Neural cell (in vitro differentiated cells): ENCODE measurements at regions not wholly inside any gene's neighbourhood (a gene's known extent, or its start where the extent isn't known, plus 50 kb on each side); places are given as distances from the start of the nearest gene placed in this dataset.
"Not testable (repeated sequence)": the region's sequence is repeated elsewhere in the genome, so short reads cannot be mapped to it uniquely, and the experiment has no call there.

Experiments
- EP300 ChIP-seq: fragments of 450-650 bp; conservative IDR thresholded peaks from 2 replicates; pipeline ENCODE4 v1.6.1; 2014; ENCODE audit warnings: antibody characterized with exemption, mild to moderate bottlenecking, moderate library complexity; ENCODE audit not compliant: poor library complexity, severe bottlenecking
- EZH2 ChIP-seq: fragments of 200-600, 300-800 bp; shearing (Covaris generic), sonication (generic); IDR thresholded peaks from 2 replicates; pipeline ENCODE4 v1.6.1; 2014; ENCODE audit warnings: antibody characterized with exemption, low read length, borderline replicate concordance, mild to moderate bottlenecking; ENCODE audit not compliant: insufficient read depth, poor library complexity, severe bottlenecking
- MXI1 ChIP-seq: fragments of 450-650 bp; conservative IDR thresholded peaks from 2 replicates; pipeline ENCODE4 v1.6.1; 2014; ENCODE audit warnings: antibody characterized with exemption, mild to moderate bottlenecking; ENCODE audit not compliant: poor library complexity, severe bottlenecking
- POLR2AphosphoS5 ChIP-seq: IDR thresholded peaks from 2 replicates; pipeline ENCODE4 v1.6.1; 2012
- RAD21 ChIP-seq: fragments of 450-650 bp; conservative IDR thresholded peaks from 2 replicates; pipeline ENCODE4 v1.6.1; 2014; ENCODE audit warnings: antibody characterized with exemption, mild to moderate bottlenecking, moderate library complexity
- REST ChIP-seq: IDR thresholded peaks from 2 replicates; pipeline ENCODE4 v1.6.1; 2012; ENCODE audit warnings: borderline replicate concordance
- TF ChIP-seq, protein P1 (sequence below): fragments of 450-650 bp; IDR thresholded peaks from 2 replicates; pipeline ENCODE4 v1.5.1; 2014; ENCODE audit warnings: antibody characterized with exemption, mild to moderate bottlenecking, moderate library complexity; ENCODE audit not compliant: poor library complexity, severe bottlenecking

- not testable (repeated sequence) for TF ChIP-seq EZH2, RAD21, MXI1, POLR2AphosphoS5, EP300, REST
- TF ChIP-seq, protein P1, sequence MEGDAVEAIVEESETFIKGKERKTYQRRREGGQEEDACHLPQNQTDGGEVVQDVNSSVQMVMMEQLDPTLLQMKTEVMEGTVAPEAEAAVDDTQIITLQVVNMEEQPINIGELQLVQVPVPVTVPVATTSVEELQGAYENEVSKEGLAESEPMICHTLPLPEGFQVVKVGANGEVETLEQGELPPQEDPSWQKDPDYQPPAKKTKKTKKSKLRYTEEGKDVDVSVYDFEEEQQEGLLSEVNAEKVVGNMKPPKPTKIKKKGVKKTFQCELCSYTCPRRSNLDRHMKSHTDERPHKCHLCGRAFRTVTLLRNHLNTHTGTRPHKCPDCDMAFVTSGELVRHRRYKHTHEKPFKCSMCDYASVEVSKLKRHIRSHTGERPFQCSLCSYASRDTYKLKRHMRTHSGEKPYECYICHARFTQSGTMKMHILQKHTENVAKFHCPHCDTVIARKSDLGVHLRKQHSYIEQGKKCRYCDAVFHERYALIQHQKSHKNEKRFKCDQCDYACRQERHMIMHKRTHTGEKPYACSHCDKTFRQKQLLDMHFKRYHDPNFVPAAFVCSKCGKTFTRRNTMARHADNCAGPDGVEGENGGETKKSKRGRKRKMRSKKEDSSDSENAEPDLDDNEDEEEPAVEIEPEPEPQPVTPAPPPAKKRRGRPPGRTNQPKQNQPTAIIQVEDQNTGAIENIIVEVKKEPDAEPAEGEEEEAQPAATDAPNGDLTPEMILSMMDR: not testable (repeated sequence)
Observed at GRCh38 chr9:108247391-108247790, 608.4 kb downstream of the ACTL7B start.
